Activated CD4-positive, alpha-beta T cell treated with anti-CD3 and anti-CD28 coated beads, Interleukin-2, amount 50 U/mL, for 16 hours (primary cell): ENCODE measurements at regions not wholly inside any gene's neighbourhood (a gene's known extent, or its start where the extent isn't known, plus 50 kb on each side); places are given as distances from the start of the nearest gene placed in this dataset.

ENCODE experiments used
- DNase-seq: peaks from one replicate; pipeline ENCODE4 v3.0.0-alpha.2; 2020

GRCh38 chr9:73566627-73567026 lies 415.0 kb downstream of the ANXA1 start:
- DNase-seq, result no peak

GRCh38 chr9:73573235-73573634 lies 421.6 kb downstream of the ANXA1 start:
- DNase-seq, result no peak

- no peak for DNase-seq
Measured at GRCh38 chr9:73575101-73576060, 423.7 kb downstream of the ANXA1 start.

GRCh38 chr9:73577848-73578247 lies 426.2 kb downstream of the ANXA1 start:
- DNase-seq, result no peak

DNA sequence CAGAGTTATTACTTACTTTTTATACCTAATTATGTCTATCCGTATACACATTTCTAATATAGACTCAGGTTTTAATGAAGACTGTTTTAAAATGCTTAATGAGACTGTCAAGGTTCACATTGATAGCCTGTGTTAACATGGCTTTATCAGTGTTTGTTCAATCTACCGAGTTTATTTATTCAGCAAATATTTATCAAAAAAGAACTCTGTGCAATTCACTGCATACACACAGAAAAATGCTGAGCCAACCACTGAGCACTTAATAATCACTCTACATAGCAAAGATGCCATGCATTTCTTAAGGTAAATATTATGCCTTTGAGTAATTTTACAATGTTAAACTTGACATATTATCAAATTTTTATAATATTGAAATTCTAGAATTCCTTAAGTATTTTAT lies 428.2 kb downstream of the ANXA1 start:
- DNase-seq, result no peak

DNA sequence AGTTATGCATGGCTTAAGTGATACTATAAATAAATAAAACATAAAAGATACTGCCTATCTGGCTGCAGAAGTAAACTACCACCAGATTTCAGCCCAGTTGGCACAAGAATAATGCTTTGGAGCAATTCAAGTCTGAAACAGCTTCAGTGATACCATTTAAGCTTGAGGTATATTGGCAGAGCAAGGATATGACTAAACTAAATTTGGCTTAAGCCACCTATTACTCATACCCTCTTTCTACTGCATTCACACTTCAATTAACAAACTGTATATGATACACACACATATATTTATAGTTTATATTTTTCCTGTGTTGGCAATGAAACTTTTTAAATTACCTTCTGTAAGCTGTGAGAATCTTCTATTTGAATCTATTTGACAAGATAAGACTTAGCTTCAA lies 431.9 kb downstream of the ANXA1 start:
- DNase-seq, result no peak

DNA sequence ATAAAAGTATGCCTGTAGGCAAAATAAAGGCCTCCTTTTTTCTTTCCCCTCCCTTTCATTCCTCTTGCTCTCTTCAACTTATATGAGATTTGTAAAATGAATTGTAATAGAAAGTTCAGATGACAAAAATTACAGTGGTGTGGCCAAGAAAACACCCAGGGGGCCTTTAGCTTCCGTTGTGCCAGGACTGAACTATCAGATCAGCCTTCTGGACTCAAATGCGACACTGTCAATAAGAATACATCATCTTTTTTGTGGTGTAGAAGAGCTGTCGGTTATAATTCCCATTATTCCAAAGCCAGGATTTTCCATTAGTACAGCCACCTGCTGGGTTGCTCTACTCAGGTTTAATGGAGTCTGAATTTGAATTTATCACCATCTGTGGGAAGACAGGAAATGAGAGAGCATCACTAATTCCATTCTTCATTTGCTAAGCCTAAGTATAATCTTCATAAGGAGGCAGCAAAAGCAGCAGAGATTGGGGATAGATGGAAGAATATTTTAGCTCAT lies 443.4 kb downstream of the ANXA1 start:
- no peak for DNase-seq

- no peak for DNase-seq
Measured at GRCh38 chr9:73596321-73596720, 444.7 kb downstream of the ANXA1 start.

DNA sequence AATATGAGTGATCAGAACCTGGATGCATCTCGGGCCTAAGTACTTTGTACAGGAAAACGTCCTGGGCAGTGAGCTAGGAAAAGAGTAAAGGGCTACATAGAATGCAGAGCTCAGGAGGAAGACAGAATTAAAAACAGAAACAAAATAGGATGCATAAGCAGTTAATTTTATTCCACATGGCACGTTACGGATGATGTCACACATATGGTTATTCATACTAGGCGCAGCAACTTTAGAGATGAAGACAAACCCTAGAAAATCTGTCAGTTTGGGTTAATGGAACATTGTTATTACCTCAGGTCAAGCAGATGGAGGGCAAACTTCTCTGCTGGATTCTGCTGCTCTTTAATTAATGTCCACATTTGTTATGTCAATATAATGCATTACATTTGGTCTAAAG lies 445.4 kb downstream of the ANXA1 start:
- no peak for DNase-seq

DNA sequence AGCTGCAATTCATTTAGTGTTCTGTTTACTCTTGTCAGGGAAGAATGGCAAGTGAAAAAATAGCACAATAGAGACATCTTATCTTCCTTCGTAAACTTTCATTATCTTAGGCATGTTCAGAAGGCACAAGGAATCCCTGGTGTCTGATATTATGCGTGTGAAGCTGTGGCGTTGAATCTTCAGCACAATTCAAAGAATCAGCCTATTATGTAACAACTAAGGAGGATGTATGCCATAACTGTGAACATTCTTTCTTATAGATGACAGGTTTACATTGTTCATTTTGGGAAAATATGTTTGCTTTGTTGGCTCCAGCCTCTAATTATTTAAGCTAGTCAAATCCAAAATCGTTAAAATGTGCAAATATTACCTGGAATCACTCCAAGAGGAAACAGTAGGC lies 446.1 kb downstream of the ANXA1 start:
- DNase-seq, result no peak

GRCh38 chr9:73609381-73609780 lies 457.7 kb downstream of the ANXA1 start:
- DNase-seq, result no peak

- DNase-seq, result no peak
Measured at GRCh38 chr9:73611032-73611431, 459.4 kb downstream of the ANXA1 start.

DNA sequence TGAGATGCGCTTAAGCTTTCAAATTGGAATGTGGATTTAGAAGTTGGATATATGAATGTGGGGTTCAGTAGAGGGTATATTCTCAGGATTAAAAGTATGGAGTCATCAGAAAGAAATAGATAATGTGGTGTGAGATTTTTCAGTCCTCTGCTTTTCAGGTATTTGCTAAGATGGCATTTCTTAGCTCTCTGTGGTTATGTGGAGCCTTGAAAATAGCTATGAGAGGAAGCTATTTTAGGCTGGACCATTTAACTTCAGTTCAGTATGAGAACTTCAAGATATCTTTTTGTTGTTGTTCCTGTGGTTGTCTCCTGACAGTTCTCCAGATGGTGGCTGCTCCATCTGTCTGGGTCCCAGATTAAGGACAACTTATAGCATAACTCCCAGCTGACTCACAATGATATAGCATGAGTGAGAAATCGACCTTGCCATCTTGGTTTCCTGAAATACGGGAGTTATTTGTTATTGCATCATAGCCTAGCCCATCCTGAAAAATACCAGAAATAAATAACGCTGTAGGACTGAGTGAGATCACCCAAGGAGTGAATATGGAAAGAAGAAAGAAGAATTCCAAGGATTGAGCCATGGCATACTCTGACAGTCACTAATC lies 461.5 kb downstream of the ANXA1 start:
- DNase-seq, result no peak

- no peak for DNase-seq
Measured at GRCh38 chr9:73615557-73615956, 463.9 kb downstream of the ANXA1 start.

GRCh38 chr9:73617586-73617985 lies 465.9 kb downstream of the ANXA1 start:
- DNase-seq, result no peak

DNA sequence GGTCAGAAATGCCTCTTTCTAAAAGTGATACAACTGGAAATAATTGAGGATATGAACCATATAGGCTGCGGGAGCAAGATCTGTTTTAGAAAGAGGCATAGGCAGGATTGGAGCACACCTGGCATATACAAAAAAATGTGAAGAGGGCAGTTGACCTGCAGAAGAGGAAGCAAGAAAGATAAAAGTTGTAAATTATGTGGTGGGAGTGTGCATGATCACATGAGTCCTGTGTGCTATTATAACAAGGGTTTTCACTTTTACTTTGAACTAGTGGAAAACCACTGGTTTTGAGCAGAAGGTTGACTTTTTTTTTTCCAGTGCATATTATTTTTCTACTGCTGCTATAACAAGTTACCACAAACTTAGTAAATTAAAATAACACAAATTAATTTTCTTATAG lies 489.3 kb downstream of the ANXA1 start:
- DNase-seq, result no peak

GRCh38 chr9:73643379-73644013 lies 491.8 kb downstream of the ANXA1 start:
- no peak for DNase-seq

DNA sequence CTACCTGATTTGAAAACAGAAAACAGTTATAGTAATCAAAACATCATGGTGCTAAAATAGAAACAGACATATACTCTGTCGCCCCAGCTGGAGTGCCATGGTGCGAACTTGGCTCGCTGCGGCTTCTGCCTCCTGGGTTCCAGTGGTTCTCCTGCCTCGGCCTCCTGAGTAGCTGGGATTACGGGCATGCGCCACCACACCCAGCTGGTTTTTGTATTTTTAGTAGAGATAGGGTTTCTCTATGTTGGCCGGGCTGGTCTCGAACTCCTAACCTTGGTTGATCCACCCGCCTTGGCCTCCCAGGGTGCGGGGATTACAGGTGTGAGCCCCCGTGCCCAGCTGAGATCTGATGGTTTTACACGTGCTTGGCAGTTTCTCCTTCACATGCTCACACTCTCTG lies 495.9 kb downstream of the ANXA1 start:
- DNase-seq, result no peak

DNA sequence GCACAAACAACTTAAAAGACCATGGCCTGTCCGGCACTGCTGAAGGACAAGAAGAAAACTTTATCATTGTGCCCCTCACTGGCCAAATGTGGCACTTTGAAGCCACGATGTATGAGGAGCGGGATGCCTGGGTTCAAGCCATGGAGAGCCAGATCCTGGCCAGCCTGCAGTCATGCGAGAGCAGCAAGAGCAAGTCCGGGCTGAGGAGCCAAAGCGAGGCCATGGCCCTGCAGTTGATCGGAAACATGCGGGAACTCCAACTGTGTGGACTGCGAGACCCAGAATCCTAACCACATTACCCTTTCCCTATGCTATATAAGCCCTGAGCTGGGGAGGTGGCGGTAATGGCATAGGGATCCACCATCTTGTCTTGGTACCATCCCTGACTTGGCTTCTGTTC lies 497.9 kb downstream of the ANXA1 start:
- no peak for DNase-seq

DNA sequence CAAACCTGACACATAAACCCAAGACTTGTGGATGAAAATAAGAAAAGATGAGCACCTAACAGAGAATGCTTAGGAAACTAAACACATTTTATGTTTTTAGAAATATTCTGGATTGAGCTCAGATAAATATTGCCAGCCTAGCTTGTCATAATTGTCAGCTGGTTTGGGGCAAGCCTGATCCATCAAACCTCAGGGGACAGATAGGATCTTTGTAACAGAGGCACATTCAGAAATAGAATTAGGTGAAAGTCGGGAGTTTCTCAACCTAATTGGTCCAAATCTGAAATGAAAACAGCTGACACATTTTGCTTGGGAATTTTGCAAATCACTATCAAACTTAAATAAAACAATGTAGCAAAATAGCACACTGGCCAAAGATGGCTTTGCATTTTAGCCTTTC lies 503.7 kb downstream of the ANXA1 start:
- DNase-seq, result no peak

DNA sequence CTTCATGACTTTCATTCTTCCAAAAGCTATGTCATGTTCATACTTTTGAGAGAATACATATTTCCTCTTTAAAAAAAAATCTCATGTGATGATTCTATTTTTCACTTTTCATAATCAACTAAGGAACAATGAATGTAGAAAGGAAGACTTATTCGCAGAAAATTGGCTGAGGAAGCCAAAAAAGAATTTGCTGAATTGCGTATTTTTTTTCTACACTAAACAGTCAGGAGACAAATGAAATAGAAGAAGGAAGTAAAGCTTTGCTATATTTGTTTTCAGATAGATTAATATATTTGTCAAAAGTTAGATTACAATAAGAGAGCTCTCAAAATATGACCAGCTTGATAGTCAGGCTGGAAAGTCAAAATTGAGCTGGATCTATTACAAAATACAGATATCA lies 504.2 kb downstream of the ANXA1 start:
- no peak for DNase-seq

DNA sequence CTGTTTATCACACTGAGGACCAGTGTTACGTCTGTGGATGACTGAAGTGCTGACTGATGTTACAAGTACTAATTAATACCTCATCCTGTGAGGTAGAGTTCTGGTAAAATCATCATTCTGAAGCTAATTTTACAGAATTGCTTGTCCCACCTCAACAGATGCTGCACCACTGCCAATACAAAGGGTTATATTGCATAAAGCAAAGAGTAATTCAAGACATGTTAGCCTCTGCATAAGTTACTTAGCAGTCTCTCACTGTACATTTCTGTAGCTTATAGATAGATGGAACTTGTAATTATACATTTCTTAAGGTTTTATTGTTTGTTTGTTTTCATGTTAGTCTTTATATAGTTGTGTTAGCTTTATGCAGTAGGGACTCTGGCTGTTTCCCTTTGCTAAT lies 513.6 kb downstream of the ANXA1 start:
- DNase-seq, result no peak

DNA sequence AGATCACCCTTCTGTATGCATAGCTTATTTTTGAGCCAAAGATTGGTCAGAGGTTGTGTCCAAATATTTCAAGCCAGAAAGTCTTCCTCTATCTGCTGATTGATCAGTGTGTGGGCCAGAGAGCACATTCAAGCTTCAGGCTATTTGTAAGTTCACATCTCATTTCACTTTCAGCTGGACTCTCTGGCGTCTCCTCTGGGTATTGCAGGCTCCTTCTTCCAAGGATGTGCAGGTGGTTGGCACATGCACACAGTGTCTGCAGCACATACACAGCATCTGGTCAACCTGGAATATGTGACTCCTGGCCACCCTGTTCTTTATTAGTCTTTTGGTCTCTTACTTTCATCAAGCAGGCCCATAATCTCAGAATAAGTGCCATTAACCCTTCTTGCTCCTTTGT lies 516.1 kb downstream of the ANXA1 start:
- DNase-seq, result no peak

DNA sequence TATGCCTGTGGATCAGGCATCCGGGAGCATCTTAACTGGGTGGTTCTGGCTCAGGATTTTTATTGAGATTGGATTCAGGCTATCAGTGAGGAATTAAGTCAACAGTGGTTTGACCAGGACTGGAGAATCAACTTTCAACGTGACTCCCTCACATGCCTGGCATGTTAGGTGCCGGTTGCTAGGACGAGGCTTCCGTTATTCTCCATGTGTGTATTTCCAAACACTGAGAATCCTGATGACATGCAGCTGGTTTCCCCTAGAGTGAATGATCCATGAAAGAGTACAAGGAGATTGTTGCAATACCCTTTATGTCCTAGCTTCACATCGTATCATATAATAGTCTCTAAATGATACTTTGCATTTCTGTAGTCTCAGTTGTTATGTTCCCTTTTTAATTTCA lies 529.2 kb downstream of the ANXA1 start:
- no peak for DNase-seq
